ENCODE measurements at regions not wholly inside any gene's neighbourhood (a gene's known extent, or its start where the extent isn't known, plus 50 kb on each side); places are given as distances from the start of the nearest gene placed in this dataset.
A peak's percentile ranks its signal among the peaks of the same experiment; 100 is the strongest.

DNA sequence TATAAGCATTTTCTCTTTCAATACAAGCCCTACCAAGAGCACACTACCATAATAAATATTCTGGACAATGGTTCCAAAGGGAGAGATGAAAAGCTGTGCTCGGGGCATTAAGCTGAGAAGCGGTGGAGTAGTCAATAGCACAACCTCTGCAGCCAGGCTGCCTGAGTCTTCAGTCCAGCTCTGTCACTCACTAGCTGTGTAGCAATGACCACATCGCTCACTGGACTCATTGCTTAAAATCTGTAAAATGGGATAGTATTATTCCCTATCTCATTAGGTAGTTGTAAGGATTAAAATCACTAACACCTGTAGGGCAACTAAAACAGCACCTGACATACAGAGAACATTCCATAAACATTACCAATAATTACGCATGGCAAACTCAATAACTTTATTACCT, 199.9 kb upstream of the KLF14 start:
- H3K4me3 ChIP-seq (ENCODE audit: control insufficient read depth, low read depth, low read length) = no peak overlapping the region
- TF ChIP-seq CTCF (conservative IDR thresholded peaks at IDR 0.05; ENCODE audit: control insufficient read depth, insufficient read depth, low read depth, low read length) = no peak
- no peak for DNase-seq (ENCODE audit: low read depth)

GRCh38 chr7:130935564-130936157, 201.7 kb upstream of the KLF14 start:
- TF ChIP-seq CTCF (conservative IDR thresholded peaks at IDR 0.05; ENCODE audit: control insufficient read depth, insufficient read depth, low read depth, low read length) = no peak
- no peak overlapping the region for H3K4me3 ChIP-seq (ENCODE audit: control insufficient read depth, low read depth, low read length)
- no peak for DNase-seq (ENCODE audit: low read depth)

GRCh38 chr7:130936202-130936931, 202.4 kb upstream of the KLF14 start:
- no peak overlapping the region for H3K4me3 ChIP-seq (ENCODE audit: control insufficient read depth, low read depth, low read length)
- no peak for TF ChIP-seq CTCF (conservative IDR thresholded peaks at IDR 0.05; ENCODE audit: control insufficient read depth, insufficient read depth, low read depth, low read length)

GRCh38 chr7:130937016-130937415, 203.0 kb upstream of the KLF14 start:
- no peak for TF ChIP-seq CTCF (conservative IDR thresholded peaks at IDR 0.05; ENCODE audit: control insufficient read depth, insufficient read depth, low read depth, low read length)
- no peak for DNase-seq (ENCODE audit: low read depth)
- no peak overlapping the region for H3K4me3 ChIP-seq (ENCODE audit: control insufficient read depth, low read depth, low read length)

More at GRCh38 chr7:130936202-130936931, 202.4 kb upstream of the KLF14 start:
- no peak for DNase-seq (ENCODE audit: low read depth)

GRCh38 chr7:130937830-130938229, 203.8 kb upstream of the KLF14 start:
- H3K4me3 ChIP-seq (ENCODE audit: control insufficient read depth, low read depth, low read length) = no peak overlapping the region
- no peak for TF ChIP-seq CTCF (conservative IDR thresholded peaks at IDR 0.05; ENCODE audit: control insufficient read depth, insufficient read depth, low read depth, low read length)
- DNase-seq (ENCODE audit: low read depth) = no peak

DNA sequence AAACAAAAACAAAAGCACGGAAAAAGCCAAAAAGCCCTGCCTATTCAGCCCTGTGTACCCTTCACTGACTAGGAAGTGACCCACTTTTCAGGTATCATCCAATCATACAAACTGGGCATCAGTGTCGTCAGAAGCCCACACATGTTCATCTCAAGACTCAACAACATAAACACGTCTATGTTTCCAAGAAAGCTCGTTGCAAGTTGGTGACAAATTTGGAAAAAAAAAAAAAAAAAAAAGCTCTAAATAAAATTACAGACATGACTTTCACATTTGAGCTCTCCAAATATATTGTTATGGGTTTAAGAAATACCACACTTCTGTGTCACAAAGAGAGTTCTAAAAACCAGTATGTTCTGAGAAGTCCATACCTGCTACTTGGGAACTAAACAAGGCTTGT, 204.7 kb upstream of the KLF14 start:
- no peak for TF ChIP-seq CTCF (conservative IDR thresholded peaks at IDR 0.05; ENCODE audit: control insufficient read depth, insufficient read depth, low read depth, low read length)
- DNase-seq (ENCODE audit: low read depth) = peak; percentile 54
- peak overlapping the region; percentile 73 for H3K4me3 ChIP-seq (ENCODE audit: control insufficient read depth, low read depth, low read length)

Measured in fibroblast of mammary gland (primary cell).